COLO829 (cell line): ENCODE measurements at regions not wholly inside any gene's neighbourhood (a gene's known extent, or its start where the extent isn't known, plus 50 kb on each side); places are given as distances from the start of the nearest gene placed in this dataset.
"Not testable (repeated sequence)": the region's sequence is repeated elsewhere in the genome, so short reads cannot be mapped to it uniquely, and the experiment has no call there.

Source experiments
- DNase-seq: peaks from one replicate; pipeline ENCODE4 v3.0.0; 2012; ENCODE audit warnings: low spot score

- no peak for DNase-seq
These were observed 748.7 kb upstream of the HS3ST1 start for GRCh38 chr4:12177416-12177815.

DNA sequence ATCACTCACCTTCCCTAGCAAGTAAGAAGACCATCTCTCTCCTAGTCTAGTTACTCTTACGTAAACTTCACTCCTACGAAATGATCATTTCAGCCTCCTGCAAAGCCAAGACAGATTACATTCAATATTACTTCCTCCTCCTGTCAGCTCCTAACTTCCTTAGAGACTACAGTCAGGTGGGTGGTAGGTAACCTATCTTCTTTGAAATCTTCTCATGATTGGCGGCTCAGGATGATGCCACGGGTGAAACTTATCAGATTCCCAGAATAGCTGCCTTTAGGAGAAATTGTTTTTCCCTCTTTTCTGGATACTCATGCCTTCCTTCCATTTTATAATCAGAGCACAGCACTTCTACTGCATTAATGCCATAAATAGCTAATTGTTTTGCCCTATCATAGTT is 744.8 kb upstream of the HS3ST1 start:
- no peak for DNase-seq

- DNase-seq = no peak
These were observed 743.7 kb upstream of the HS3ST1 start for GRCh38 chr4:12172198-12172973.

DNA sequence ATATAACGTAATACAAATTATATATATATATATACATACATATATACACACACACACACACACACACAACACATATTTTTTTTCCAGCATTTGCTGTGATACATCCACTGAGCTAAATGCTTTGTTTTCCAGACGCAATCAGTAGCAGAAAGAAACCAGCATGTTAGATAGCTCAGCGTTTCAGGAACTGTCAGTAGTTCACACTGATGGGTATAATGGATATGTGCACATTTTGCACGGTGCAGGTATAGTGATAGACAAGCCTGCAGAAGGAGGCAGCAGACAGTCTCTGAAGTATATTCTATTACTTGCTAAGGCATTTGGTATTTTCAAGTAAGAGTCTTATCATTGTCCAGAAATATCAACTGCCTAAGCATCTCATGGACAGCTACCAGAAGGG is 741.6 kb upstream of the HS3ST1 start:
- DNase-seq = no peak

DNA sequence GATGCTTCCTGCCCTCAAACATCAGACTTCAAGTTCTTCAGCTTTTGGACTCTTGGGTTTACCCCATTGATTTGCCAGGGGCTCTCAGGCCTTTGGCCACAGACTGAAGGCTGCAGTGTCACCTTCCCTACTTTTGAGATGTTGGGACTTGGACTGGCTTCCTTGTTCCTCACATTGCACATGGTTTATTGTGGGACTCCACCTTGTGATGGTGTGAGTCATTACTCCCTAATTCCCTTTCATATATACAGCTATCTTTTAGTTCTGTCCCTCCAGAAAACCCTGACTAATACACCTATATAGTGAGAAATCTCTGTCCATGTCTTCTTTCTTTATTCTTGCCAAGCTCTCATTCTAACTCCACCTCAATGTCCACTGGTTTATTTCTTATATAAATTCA is 736.9 kb upstream of the HS3ST1 start:
- no peak for DNase-seq

GRCh38 chr4:12146339-12146738 is 717.6 kb upstream of the HS3ST1 start:
- DNase-seq = no peak

- no peak for DNase-seq
These were observed 717.1 kb upstream of the HS3ST1 start for GRCh38 chr4:12145768-12146167.

- no peak for DNase-seq
These were observed 716.4 kb upstream of the HS3ST1 start for GRCh38 chr4:12145106-12145505.

DNA sequence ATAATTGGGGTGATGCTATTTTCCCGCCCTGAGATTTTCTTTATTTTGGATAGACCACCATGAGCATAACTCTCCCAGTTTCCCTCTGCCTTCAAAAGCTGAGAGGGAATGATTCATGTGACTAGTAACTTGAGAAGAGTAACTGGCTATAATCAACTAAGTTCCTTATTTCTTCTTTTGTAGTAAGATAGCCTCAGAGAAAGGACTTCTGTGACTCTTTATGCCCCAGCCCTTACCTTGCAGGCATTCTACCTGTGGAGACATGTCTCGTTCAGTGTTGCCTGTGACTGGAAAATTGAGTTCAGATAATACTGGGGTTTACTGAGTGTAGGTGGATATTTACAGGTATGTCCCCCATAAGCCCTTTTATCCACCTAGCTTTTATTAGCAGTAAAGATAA is 715.4 kb upstream of the HS3ST1 start:
- DNase-seq = no peak

GRCh38 chr4:12140864-12141263 is 712.2 kb upstream of the HS3ST1 start:
- no peak for DNase-seq

GRCh38 chr4:12139296-12139695 is 710.6 kb upstream of the HS3ST1 start:
- no peak for DNase-seq

DNA sequence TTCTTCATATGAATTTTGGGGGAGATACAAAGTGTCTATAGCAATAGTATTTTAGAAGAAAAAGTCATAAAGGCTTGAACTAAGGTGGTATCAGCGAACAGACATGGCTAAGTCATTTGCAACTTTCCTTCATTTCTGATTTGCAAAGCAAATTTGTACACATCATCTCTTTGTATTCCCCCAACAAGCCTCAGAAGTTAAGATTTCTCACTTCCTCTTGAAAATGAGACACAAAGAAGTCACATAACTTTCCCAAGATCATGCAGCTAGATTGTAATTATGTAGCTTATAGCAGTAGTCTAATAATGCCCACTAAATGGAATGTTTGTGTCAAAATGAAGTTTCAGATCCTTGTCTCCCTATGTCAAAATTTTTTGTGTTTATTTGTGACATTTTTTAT is 709.8 kb upstream of the HS3ST1 start:
- DNase-seq = no peak

- DNase-seq = no peak
These were observed 708.9 kb upstream of the HS3ST1 start for GRCh38 chr4:12137575-12137974.

DNA sequence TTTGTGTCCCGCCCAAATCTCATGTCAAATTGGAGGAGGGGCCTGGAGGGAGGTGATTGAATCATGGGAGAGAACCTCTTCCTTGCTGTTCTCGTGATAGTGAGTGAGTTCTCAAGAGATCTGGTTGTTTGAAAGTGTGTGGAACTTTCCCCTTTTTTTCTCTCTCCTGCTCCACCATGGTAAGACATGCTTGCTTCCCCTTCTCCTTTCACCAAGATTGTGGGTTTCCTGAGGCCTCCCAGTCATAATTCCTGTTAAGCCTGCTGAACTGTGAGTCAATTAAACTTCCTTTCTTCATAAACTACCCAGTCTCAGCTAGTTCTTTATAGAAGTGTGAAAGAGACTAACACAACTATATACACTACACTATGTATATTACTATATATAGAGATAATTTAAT is 697.8 kb upstream of the HS3ST1 start:
- DNase-seq = no peak

GRCh38 chr4:12124138-12124537 is 695.4 kb upstream of the HS3ST1 start:
- DNase-seq = no peak

DNA sequence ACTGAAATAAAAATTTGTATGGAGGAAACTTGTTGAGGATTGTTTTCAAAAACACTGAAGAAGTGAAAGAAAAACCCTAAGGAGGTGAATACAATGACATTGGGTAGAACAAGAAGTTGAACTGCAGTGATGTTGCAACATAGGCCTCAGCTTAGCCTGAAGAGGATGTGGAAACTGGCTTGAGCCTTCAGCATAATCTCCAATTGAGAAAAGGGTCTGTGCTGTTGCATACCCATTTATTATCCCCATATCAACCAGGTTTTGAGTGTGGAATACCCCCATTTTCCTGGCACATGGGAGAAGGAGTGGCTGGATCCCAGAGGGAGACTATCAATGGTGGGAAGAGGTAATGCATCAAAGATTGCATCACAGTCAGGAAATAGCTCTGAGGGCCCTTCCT is 695.0 kb upstream of the HS3ST1 start:
- DNase-seq = no peak

- no peak for DNase-seq
These were observed 693.6 kb upstream of the HS3ST1 start for GRCh38 chr4:12122316-12122715.

- DNase-seq = no peak
These were observed 692.3 kb upstream of the HS3ST1 start for GRCh38 chr4:12120968-12121367.

DNA sequence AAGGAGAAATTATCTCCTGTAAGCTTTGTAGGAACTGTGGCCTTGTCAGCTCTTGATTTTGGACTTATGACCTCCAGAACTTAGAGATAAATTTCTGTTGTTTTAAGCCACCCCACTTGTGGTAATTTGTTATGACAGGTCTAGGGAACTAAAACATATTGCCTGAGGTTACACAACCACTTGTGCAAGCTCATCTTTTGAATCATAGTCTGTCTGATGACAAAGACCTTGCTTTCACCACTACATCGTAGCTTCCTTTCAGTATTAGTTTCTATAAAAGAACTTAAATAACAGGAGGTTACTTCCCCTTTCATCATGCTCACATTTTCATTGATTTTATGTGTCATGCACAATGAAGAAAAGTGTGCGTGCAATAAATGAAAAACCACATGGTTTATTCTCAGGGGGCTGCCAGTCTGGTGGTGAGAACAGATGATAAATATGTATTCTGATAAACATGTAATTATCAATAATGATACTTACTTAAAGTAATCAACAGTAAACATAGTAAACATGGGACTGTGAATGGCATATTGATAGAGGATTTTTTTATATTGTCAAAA is 690.0 kb upstream of the HS3ST1 start:
- no peak for DNase-seq

DNA sequence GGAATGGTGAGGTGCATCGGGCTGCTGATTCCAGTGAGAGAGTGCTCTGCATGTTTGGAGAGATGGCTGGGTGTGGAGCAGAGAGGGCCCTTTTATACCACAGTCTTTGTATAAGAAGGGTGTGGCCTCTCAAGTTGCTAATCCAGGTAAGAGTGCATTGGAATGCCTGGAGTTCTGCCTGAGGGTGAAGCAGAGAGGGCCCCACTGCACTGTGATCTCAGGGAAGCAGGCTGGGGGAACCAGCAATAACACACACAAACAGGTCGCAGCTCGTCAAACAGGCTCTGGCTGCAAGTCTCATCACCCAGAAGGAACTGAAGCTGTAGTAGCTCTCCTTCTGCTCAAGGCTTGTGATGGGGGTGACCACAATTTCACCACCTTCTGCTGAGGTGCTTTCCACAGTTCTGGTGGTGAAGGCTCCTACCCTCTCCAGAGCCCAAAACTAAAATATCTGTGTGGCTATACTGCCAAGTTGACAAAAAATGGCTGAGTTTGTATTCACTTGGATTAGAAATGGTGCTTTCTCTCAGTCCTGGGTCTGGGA is 687.4 kb upstream of the HS3ST1 start:
- DNase-seq = no peak

DNA sequence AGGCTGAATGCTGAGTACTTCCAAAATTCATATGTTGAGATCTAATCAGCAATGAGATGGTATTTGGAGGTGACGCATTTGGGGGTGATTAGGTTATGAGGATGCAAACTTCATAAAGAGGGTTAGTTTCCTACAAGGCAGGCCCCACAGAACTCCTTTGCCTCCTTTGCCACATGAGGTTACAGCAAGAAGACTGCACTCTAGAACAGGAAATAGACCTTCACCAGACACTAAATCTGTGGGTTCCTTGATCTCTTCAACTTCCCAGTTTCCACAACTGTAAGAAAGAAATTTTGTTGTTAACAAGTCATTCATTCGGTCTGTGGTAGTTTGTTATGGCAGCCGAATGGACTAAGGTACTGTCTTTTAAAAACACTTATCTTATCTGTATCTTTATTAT is 681.9 kb upstream of the HS3ST1 start:
- no peak for DNase-seq

GRCh38 chr4:12109056-12109455 is 680.4 kb upstream of the HS3ST1 start:
- DNase-seq = not testable (repeated sequence)

GRCh38 chr4:12105519-12105918 is 676.8 kb upstream of the HS3ST1 start:
- no peak for DNase-seq

DNA sequence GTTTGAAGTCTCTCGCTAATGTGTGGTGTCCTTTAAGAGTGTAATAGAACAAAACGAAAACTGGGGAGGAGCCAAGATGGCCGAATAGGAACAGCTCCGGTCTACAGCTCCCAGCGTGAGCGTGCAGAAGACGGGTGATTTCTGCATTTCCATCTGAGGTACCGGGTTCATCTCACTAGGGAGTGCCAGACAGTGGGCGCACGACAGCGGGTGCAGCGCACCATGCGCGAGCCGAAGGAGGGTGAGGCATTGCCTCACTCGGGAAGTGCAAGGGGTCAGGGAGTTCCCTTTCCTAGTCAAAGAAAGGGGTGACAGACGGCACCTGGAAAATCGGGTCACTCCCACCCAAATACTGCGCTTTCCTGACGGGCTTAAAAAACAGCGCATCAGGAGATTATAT is 661.2 kb upstream of the HS3ST1 start:
- DNase-seq = not testable (repeated sequence)
